Upper lobe of left lung (tissue), 4 donors: ENCODE measurements at regions not wholly inside any gene's neighbourhood (a gene's known extent, or its start where the extent isn't known, plus 50 kb on each side); places are given as distances from the start of the nearest gene placed in this dataset.
"Not testable (repeated sequence)": the region's sequence is repeated elsewhere in the genome, so short reads cannot be mapped to it uniquely, and the experiment has no call there.

Experiments used
- EP300 ChIP-seq, 4 donors: sonication (generic); formaldehyde crosslinking; IDR thresholded peaks; one replicate each; pipeline ENCODE4 v1.5.1; 2017; ENCODE audit warnings: antibody characterized with exemption in 4 of 4, control low read depth in 2 of 4
- POLR2A ChIP-seq, 4 donors: fragments of 450-650 bp; IDR thresholded peaks; one replicate each; pipeline ENCODE4 v1.5.1; 2016 to 2017; ENCODE audit warnings: antibody characterized with exemption in 4 of 4, mild to moderate bottlenecking in 2 of 4
- POLR2AphosphoS5 ChIP-seq, 2 donors: sonication (generic); formaldehyde crosslinking; IDR thresholded peaks; one replicate each; pipeline ENCODE4 v1.5.1; 2017; ENCODE audit warnings: antibody characterized with exemption in 2 of 2
- TF ChIP-seq, protein P1 (sequence below), 6 experiments: fragments of 450-650 bp in 4 of 6; fragments of 200-600 bp in 2 of 6; sonication (generic) in 2 of 6; IDR thresholded peaks; one replicate each; pipeline ENCODE4 v1.5.1; 2016 to 2019; ENCODE audit warnings: antibody characterized with exemption in 6 of 6

DNA sequence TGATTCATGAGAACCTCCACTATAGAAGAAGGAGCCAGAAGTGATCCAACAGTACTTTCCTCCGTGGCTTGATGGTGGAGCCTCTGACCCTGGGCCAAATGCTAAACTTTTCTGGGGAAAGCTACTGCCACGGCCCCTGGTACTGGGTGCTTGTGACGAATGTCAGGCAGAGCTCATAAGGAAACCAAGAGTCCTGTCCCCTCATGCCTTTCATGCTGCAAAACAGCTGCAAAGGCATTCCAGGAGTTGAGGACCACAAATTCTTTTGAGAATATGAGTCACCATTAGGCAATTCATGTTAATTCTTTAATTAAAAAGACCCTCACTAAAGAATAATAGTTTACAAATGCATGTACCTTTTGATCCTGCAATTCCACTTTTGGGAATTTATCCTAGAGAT, 700.4 kb upstream of the FAM241A start:
- TF ChIP-seq POLR2A, POLR2AphosphoS5, EP300 (IDR thresholded peaks at IDR 0.05): not testable (repeated sequence)
- TF ChIP-seq, protein P1, sequence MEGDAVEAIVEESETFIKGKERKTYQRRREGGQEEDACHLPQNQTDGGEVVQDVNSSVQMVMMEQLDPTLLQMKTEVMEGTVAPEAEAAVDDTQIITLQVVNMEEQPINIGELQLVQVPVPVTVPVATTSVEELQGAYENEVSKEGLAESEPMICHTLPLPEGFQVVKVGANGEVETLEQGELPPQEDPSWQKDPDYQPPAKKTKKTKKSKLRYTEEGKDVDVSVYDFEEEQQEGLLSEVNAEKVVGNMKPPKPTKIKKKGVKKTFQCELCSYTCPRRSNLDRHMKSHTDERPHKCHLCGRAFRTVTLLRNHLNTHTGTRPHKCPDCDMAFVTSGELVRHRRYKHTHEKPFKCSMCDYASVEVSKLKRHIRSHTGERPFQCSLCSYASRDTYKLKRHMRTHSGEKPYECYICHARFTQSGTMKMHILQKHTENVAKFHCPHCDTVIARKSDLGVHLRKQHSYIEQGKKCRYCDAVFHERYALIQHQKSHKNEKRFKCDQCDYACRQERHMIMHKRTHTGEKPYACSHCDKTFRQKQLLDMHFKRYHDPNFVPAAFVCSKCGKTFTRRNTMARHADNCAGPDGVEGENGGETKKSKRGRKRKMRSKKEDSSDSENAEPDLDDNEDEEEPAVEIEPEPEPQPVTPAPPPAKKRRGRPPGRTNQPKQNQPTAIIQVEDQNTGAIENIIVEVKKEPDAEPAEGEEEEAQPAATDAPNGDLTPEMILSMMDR (IDR thresholded peaks at IDR 0.05), result not testable (repeated sequence)
